ENCODE measurements at regions not wholly inside any gene's neighbourhood (a gene's known extent, or its start where the extent isn't known, plus 50 kb on each side); places are given as distances from the start of the nearest gene placed in this dataset.

DNA sequence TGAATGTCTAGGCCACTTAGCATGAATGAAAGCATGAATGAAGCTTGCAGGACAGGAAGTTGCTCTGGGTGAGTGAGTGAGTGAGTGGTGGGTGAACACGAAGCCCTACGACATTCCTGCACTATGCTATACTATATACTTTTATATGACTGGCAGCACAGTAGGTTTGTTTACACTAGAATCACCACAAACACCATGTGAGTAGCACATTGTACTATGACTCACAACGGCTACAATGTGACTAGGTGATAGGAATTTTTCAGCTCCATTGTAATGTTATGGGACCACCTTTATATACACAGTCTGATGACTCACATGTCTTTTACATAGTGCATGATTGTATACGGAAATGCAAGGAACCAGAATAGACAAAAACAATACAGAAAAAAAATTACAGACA, 1480.2 kb downstream of the AACS start:
- TF ChIP-seq, protein P1, sequence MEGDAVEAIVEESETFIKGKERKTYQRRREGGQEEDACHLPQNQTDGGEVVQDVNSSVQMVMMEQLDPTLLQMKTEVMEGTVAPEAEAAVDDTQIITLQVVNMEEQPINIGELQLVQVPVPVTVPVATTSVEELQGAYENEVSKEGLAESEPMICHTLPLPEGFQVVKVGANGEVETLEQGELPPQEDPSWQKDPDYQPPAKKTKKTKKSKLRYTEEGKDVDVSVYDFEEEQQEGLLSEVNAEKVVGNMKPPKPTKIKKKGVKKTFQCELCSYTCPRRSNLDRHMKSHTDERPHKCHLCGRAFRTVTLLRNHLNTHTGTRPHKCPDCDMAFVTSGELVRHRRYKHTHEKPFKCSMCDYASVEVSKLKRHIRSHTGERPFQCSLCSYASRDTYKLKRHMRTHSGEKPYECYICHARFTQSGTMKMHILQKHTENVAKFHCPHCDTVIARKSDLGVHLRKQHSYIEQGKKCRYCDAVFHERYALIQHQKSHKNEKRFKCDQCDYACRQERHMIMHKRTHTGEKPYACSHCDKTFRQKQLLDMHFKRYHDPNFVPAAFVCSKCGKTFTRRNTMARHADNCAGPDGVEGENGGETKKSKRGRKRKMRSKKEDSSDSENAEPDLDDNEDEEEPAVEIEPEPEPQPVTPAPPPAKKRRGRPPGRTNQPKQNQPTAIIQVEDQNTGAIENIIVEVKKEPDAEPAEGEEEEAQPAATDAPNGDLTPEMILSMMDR (IDR thresholded peaks at IDR 0.05; ENCODE audit: control extremely low read depth in 1 of 3, insufficient read depth in 1 of 3, low read depth in 1 of 3, low read length in 3 of 3) = no peak
- no peak for TF ChIP-seq EP300 (IDR thresholded peaks at IDR 0.05; ENCODE audit: borderline replicate concordance in 1 of 2, low read depth in 2 of 2, low read length in 2 of 2)
- no peak for TF ChIP-seq EZH2 (IDR thresholded peaks at IDR 0.05; ENCODE audit: low read depth, low read length, severe bottlenecking)
- TF ChIP-seq GABPA (IDR thresholded peaks at IDR 0.05; ENCODE audit: borderline replicate concordance, insufficient read depth, low read length) = no peak
- no peak for TF ChIP-seq BACH1 (IDR thresholded peaks at IDR 0.05; ENCODE audit: low read length)
- TF ChIP-seq TAF1 (IDR thresholded peaks at IDR 0.05; ENCODE audit: low read depth, low read length) = no peak
